ENCODE measurements at regions not wholly inside any gene's neighbourhood (a gene's known extent, or its start where the extent isn't known, plus 50 kb on each side); places are given as distances from the start of the nearest gene placed in this dataset.

- H3K27ac ChIP-seq = no peak overlapping the region
- no peaks in the 10 kb centered on the region for H3K9me3 ChIP-seq
- H3K4me3 ChIP-seq = no peak overlapping the region
- no peak for TF ChIP-seq CTCF (IDR thresholded peaks at IDR 0.05)
- no peak for TF ChIP-seq POLR2A (IDR thresholded peaks at IDR 0.05)
- TF ChIP-seq POLR2AphosphoS5 (IDR thresholded peaks at IDR 0.05) = no peak
- no peak for DNase-seq (ENCODE audit: low spot score in 2 of 2)
- H3K36me3 ChIP-seq = no peaks in the 10 kb centered on the region
- no peaks in the 10 kb centered on the region for H3K27me3 ChIP-seq
- H3K4me1 ChIP-seq = no peaks in the 10 kb centered on the region
- intact Hi-C loops (cut with DNase I; ENCODE audit: low total_unique reads) = no loop called here
Observed at GRCh38 chr6:128696691-128697689, 176.6 kb upstream of the PTPRK start.

GRCh38 chr6:128694303-128695009, 174.1 kb upstream of the PTPRK start:
- no peak for TF ChIP-seq CTCF (IDR thresholded peaks at IDR 0.05)
- no peak for TF ChIP-seq POLR2AphosphoS5 (IDR thresholded peaks at IDR 0.05)
- TF ChIP-seq POLR2A (IDR thresholded peaks at IDR 0.05) = no peak
- Histone ChIP-seq H3K27me3 (no peaks in the 10 kb centered on the region), H3K9me3 (no peaks in the 10 kb centered on the region), H3K36me3 (no peaks in the 10 kb centered on the region), H3K4me1 (no peaks in the 10 kb centered on the region), H3K27ac (no peak overlapping the region), H3K4me3 (no peak overlapping the region)
- DNase-seq (ENCODE audit: low spot score in 2 of 2) = no peak
- intact Hi-C loops (cut with DNase I; ENCODE audit: low total_unique reads) = no loop called here

GRCh38 chr6:128690063-128690462, 169.7 kb upstream of the PTPRK start:
- DNase-seq (ENCODE audit: low spot score in 2 of 2) = no peak
- Histone ChIP-seq H3K4me1 (no peaks in the 10 kb centered on the region), H3K4me3 (no peak overlapping the region), H3K27me3 (no peaks in the 10 kb centered on the region), H3K27ac (no peak overlapping the region), H3K36me3 (no peaks in the 10 kb centered on the region), H3K9me3 (peaks cover 0 to 14% of the 10 kb centered on the region in 2 donors)
- no peak for TF ChIP-seq POLR2A (IDR thresholded peaks at IDR 0.05)
- TF ChIP-seq CTCF (IDR thresholded peaks at IDR 0.05) = no peak
- TF ChIP-seq POLR2AphosphoS5 (IDR thresholded peaks at IDR 0.05) = no peak
- intact Hi-C loops (cut with DNase I; ENCODE audit: low total_unique reads) = no loop called here

- peaks cover 0 to 17% of the 10 kb centered on the region in 2 donors for H3K9me3 ChIP-seq
- intact Hi-C loops (cut with DNase I; ENCODE audit: low total_unique reads) = no loop called here
- H3K27ac ChIP-seq = no peak overlapping the region
- no peak overlapping the region for H3K4me3 ChIP-seq
- TF ChIP-seq CTCF (IDR thresholded peaks at IDR 0.05) (no peak), POLR2AphosphoS5 (IDR thresholded peaks at IDR 0.05) (no peak), POLR2A (IDR thresholded peaks at IDR 0.05) (no peak)
- no peaks in the 10 kb centered on the region for H3K27me3 ChIP-seq
- H3K4me1 ChIP-seq = no peaks in the 10 kb centered on the region
- no peaks in the 10 kb centered on the region for H3K36me3 ChIP-seq
- DNase-seq (ENCODE audit: low spot score in 2 of 2) = no peak
Observed at GRCh38 chr6:128686084-128686483, 165.7 kb upstream of the PTPRK start.

- Histone ChIP-seq H3K4me1 (no peaks in the 10 kb centered on the region), H3K36me3 (no peaks in the 10 kb centered on the region), H3K27me3 (no peaks in the 10 kb centered on the region), H3K9me3 (peaks cover 0 to 9% of the 10 kb centered on the region in 2 donors), H3K27ac (no peak overlapping the region), H3K4me3 (no peak overlapping the region)
- no peak for TF ChIP-seq POLR2A (IDR thresholded peaks at IDR 0.05)
- TF ChIP-seq POLR2AphosphoS5 (IDR thresholded peaks at IDR 0.05) = no peak
- TF ChIP-seq CTCF (IDR thresholded peaks at IDR 0.05) = no peak
- intact Hi-C loops (cut with DNase I; ENCODE audit: low total_unique reads) = no loop called here
- DNase-seq (ENCODE audit: low spot score in 2 of 2) = no peak
Observed at GRCh38 chr6:128676456-128676855, 156.1 kb upstream of the PTPRK start.

Data from breast epithelium (tissue), 4 donors.